ENCODE measurements at regions not wholly inside any gene's neighbourhood (a gene's known extent, or its start where the extent isn't known, plus 50 kb on each side); places are given as distances from the start of the nearest gene placed in this dataset.

- Mint-ChIP-seq H3K4me3 (no peak overlapping the region), H3K4me1 (peaks cover 11% of the 10 kb centered on the region), H3K9me3 (peaks cover 4% of the 10 kb centered on the region), H3K27me3 (ENCODE audit: insufficient read depth, low read depth) (peaks cover 12% of the 10 kb centered on the region), H3K27ac (no peak overlapping the region), H3K36me3 (no peaks in the 10 kb centered on the region)
- Histone ChIP-seq H3K36me3 (no peaks in the 10 kb centered on the region), H3F3A (ENCODE audit: low read depth) (no peaks in the 10 kb centered on the region), H3K27ac (no peak overlapping the region), H4K20me1 (ENCODE audit: low read depth) (no peaks in the 10 kb centered on the region), H3K27me3 (no peaks in the 10 kb centered on the region), H3K4me3 (no peak overlapping the region), H3K4me1 (no peaks in the 10 kb centered on the region), H3K9me3 (ENCODE audit: low read depth) (no peaks in the 10 kb centered on the region), H3K4me2 (no peak overlapping the region), H3K9ac (no peak overlapping the region), H3K79me2 (ENCODE audit: low read depth) (no peaks in the 10 kb centered on the region), H2AFZ (replicated peaks) (no peak overlapping the region)
- no peak for TF ChIP-seq CTCF (IDR thresholded peaks at IDR 0.05)
- TF ChIP-seq EZH2 (IDR thresholded peaks at IDR 0.05) = no peak
- TF ChIP-seq EZH2phosphoT487 (IDR thresholded peaks at IDR 0.05) = no peak
- DNase-seq (ENCODE audit: low spot score) = no peak
These were observed 85.5 kb upstream of the ZNF469 start for GRCh38 chr16:88297178-88297720.

DNA sequence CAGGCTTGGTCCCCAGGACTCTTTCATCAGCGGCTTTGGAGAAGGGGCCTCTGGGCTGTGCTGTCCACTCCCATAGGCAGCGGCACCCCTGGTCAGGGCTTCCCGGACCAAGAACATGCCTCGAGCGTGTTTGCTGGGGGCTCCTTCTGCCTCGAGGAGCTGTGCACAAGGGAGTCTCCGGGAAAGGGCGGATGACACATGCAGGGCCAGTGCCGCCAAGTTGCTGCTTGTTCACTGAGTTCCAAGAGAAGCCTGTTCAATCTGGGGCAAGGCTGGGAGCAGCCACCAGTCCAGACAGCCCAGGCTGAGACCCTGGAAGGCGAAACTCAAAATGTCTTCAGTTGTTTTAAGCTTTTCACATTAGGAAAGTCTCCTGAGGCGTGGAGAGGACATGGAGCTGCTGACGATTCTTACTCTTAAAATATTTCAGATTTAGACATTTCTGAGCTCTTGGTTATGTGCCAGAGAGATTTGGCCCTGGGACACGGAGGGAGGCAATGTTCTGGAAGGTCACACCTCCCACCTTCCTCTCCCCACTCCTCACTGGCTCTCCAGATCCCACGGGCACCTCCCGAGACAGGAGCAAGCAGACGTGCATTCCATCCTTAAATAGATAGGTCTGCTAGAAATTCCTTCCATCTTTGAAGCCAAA is 84.5 kb upstream of the ZNF469 start:
- H3K4me3 ChIP-seq = no peak overlapping the region
- no peak overlapping the region for H3K4me2 ChIP-seq
- Mint-ChIP-seq H3K4me3 (no peak overlapping the region), H3K36me3 (no peaks in the 10 kb centered on the region), H3K9me3 (peaks cover 6% of the 10 kb centered on the region), H3K4me1 (peaks cover 11% of the 10 kb centered on the region), H3K27ac (peak overlapping the region; percentile 76), H3K27me3 (ENCODE audit: insufficient read depth, low read depth) (peaks cover 12% of the 10 kb centered on the region)
- no peaks in the 10 kb centered on the region for H3K36me3 ChIP-seq
- TF ChIP-seq EZH2phosphoT487 (IDR thresholded peaks at IDR 0.05) (no peak), CTCF (IDR thresholded peaks at IDR 0.05) (no peak), EZH2 (IDR thresholded peaks at IDR 0.05) (no peak)
- no peak overlapping the region for H3K9ac ChIP-seq
- DNase-seq (ENCODE audit: low spot score) = no peak
- no peaks in the 10 kb centered on the region for H3K4me1 ChIP-seq
- no peaks in the 10 kb centered on the region for H3K79me2 ChIP-seq (ENCODE audit: low read depth)
- no peak overlapping the region for H2AFZ ChIP-seq (replicated peaks)
- H3K27me3 ChIP-seq = no peaks in the 10 kb centered on the region
- H4K20me1 ChIP-seq (ENCODE audit: low read depth) = no peaks in the 10 kb centered on the region
- no peaks in the 10 kb centered on the region for H3F3A ChIP-seq (ENCODE audit: low read depth)
- no peak overlapping the region for H3K27ac ChIP-seq
- no peaks in the 10 kb centered on the region for H3K9me3 ChIP-seq (ENCODE audit: low read depth)

DNA sequence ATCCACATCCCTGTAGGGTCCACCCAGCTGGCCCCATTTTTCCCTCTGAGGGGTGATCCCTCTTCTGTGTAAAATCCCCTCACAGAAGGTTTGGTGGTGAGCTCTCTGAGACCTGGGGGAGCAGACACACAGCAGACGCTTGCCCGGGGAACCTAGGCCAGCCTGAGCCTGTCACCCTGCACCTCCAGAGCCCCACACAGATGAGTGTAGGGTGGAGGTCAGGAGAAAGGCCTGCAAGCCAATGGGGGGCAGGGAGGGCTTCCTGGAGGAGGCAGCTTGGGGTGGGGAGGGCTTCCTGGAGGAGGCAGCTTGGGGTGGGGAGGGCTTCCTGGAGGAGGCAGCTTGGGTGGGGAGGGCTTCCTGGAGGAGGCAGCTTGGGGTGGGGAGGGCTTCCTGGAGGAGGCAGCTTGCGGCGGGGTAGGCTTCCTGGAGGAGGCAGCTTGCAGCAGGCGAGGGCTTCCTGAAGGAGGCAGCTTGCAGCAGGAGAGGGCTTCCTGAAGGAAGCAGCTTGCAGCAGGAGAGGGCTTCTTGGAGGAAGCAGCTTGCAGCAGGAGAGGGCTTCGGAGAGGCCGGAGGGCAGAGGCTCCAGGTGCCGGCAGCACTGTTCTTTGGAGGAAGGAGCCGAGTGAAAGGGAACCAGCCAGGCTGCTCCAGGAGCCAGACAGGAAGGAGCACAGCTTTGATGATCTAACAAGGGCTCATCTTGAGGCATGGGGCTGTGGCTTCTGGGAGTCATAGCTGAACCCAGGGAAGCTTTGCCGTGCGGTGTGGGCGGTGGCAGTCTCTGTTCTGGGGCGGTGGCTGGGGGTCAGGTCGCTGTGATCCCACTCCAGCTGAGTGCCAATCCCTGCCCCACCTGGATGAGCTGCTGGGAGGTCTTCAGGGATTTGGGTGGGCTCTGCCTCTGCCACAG is 83.7 kb upstream of the ZNF469 start:
- Histone ChIP-seq H3K79me2 (ENCODE audit: low read depth) (no peaks in the 10 kb centered on the region), H3K4me1 (no peaks in the 10 kb centered on the region), H3K4me3 (no peak overlapping the region), H3K9me3 (ENCODE audit: low read depth) (no peaks in the 10 kb centered on the region), H3F3A (ENCODE audit: low read depth) (no peaks in the 10 kb centered on the region), H3K9ac (no peak overlapping the region), H3K27me3 (no peaks in the 10 kb centered on the region), H4K20me1 (ENCODE audit: low read depth) (no peaks in the 10 kb centered on the region), H2AFZ (replicated peaks) (no peak overlapping the region), H3K27ac (no peak overlapping the region), H3K4me2 (no peak overlapping the region), H3K36me3 (no peaks in the 10 kb centered on the region)
- no peaks in the 10 kb centered on the region for H3K36me3 Mint-ChIP-seq
- peaks cover 12% of the 10 kb centered on the region for H3K27me3 Mint-ChIP-seq (ENCODE audit: insufficient read depth, low read depth)
- peak overlapping the region; percentile 76 for H3K27ac Mint-ChIP-seq
- no peak for DNase-seq (ENCODE audit: low spot score)
- TF ChIP-seq EZH2 (IDR thresholded peaks at IDR 0.05) (no peak), CTCF (IDR thresholded peaks at IDR 0.05) (no peak), EZH2phosphoT487 (IDR thresholded peaks at IDR 0.05) (no peak)
- H3K9me3 Mint-ChIP-seq = peaks cover 6% of the 10 kb centered on the region
- peaks cover 11% of the 10 kb centered on the region for H3K4me1 Mint-ChIP-seq
- H3K4me3 Mint-ChIP-seq = no peak overlapping the region
